ENCODE measurements at regions not wholly inside any gene's neighbourhood (a gene's known extent, or its start where the extent isn't known, plus 50 kb on each side); places are given as distances from the start of the nearest gene placed in this dataset.

DNA sequence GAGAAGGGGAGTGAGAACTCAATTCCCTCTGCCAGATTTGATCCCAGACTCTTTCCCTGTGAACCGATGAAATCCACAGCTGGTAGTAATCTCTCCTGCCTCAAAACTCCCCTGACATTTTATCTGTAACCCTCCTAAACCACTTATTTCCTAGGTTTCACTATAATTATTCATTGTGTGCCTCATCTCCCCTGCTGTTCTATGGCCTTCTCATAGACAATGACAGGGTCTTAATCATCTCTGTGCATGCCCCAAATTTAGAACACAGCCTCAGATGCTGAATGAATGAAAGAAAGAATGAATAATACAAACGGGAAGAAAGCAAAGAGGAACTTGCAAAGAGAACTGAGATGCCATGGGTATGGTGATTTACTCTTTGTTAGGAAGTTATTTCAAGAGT lies 451.1 kb downstream of the HS3ST3B1 start:
- Histone ChIP-seq H3K27ac (no peak overlapping the region), H3K27me3 (peaks cover 3% of the 10 kb centered on the region), H3K36me3 (no peaks in the 10 kb centered on the region), H3K4me1 (no peaks in the 10 kb centered on the region), H3K4me3 (no peak overlapping the region), H3K9me3 (no peaks in the 10 kb centered on the region)
- no peak for ATAC-seq
- 44 to 77% methylated on average over 1 to 2 of the region's 2 CpGs for WGBS, 2 donors (ENCODE audit: low coverage in 1 of 2)
- TF ChIP-seq, protein P1, sequence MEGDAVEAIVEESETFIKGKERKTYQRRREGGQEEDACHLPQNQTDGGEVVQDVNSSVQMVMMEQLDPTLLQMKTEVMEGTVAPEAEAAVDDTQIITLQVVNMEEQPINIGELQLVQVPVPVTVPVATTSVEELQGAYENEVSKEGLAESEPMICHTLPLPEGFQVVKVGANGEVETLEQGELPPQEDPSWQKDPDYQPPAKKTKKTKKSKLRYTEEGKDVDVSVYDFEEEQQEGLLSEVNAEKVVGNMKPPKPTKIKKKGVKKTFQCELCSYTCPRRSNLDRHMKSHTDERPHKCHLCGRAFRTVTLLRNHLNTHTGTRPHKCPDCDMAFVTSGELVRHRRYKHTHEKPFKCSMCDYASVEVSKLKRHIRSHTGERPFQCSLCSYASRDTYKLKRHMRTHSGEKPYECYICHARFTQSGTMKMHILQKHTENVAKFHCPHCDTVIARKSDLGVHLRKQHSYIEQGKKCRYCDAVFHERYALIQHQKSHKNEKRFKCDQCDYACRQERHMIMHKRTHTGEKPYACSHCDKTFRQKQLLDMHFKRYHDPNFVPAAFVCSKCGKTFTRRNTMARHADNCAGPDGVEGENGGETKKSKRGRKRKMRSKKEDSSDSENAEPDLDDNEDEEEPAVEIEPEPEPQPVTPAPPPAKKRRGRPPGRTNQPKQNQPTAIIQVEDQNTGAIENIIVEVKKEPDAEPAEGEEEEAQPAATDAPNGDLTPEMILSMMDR (IDR thresholded peaks at IDR 0.05), result no peak
- no peak for TF ChIP-seq EP300 (IDR thresholded peaks at IDR 0.05)
- no peak for TF ChIP-seq POLR2AphosphoS5 (IDR thresholded peaks at IDR 0.05)
- no peak for TF ChIP-seq POLR2A (IDR thresholded peaks at IDR 0.05)

DNA sequence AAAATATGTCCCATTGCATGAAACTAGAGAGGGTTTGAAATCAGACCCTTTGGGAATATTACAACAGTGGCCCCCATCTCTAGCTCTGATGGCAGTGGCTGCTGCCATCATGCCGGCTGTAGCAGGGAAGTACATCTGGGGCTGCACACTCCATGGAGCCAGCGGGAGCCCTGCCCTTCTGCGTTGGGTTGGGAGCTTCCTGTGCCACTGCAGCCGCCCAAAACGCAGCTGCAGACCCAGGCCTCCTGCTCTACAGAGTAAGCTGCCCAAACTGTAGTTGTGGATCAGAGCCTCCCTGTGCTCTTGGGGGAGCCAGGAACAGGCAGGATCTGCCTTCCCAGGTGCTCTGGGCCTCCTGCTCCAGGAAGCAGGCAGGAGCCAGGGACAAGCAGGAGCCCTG lies 450.0 kb downstream of the HS3ST3B1 start:
- Histone ChIP-seq H3K9me3 (no peaks in the 10 kb centered on the region), H3K4me3 (no peak overlapping the region), H3K27ac (no peak overlapping the region), H3K4me1 (no peaks in the 10 kb centered on the region), H3K36me3 (no peaks in the 10 kb centered on the region), H3K27me3 (peaks cover 3% of the 10 kb centered on the region)
- TF ChIP-seq EP300 (IDR thresholded peaks at IDR 0.05), result no peak
- TF ChIP-seq, protein P1 (IDR thresholded peaks at IDR 0.05), result no peak
- TF ChIP-seq POLR2AphosphoS5 (IDR thresholded peaks at IDR 0.05), result no peak
- no peak for TF ChIP-seq POLR2A (IDR thresholded peaks at IDR 0.05)
- no peak for ATAC-seq
- WGBS, 2 donors (ENCODE audit: low coverage in 1 of 2), result 80% methylated on average over 1 of the region's 5 CpGs; no CpG with 5 or more reads in 1 of the 2 donors

DNA sequence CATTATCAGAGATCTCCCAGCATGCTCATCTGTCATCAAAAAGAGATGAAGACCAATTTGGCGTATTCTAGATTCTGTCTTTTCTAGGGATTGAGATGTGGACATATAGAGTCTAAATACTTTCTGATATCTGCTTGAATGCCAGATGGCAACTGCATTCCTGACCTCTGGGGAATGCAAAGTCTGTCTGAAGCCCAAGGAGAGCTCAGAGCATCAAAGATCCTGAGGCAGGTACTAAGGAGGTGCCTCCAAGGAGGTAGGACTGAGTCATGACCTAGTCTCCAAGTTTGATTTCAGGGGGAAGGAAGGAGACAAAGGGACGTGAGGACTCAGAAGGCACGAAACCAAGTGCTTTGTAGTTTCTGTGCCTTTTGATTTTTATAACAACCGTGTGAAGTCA lies 448.4 kb downstream of the HS3ST3B1 start:
- WGBS, 2 donors (ENCODE audit: low coverage in 1 of 2), result 77 to 79% methylated on average over 4 of the region's 4 CpGs
- Histone ChIP-seq H3K9me3 (no peaks in the 10 kb centered on the region), H3K27ac (no peak overlapping the region), H3K4me3 (no peak overlapping the region), H3K36me3 (no peaks in the 10 kb centered on the region), H3K27me3 (peaks cover 3% of the 10 kb centered on the region), H3K4me1 (no peaks in the 10 kb centered on the region)
- no peak for ATAC-seq
- TF ChIP-seq POLR2A (IDR thresholded peaks at IDR 0.05), result no peak
- no peak for TF ChIP-seq POLR2AphosphoS5 (IDR thresholded peaks at IDR 0.05)
- TF ChIP-seq EP300 (IDR thresholded peaks at IDR 0.05), result no peak
- TF ChIP-seq, protein P1 (IDR thresholded peaks at IDR 0.05), result no peak

DNA sequence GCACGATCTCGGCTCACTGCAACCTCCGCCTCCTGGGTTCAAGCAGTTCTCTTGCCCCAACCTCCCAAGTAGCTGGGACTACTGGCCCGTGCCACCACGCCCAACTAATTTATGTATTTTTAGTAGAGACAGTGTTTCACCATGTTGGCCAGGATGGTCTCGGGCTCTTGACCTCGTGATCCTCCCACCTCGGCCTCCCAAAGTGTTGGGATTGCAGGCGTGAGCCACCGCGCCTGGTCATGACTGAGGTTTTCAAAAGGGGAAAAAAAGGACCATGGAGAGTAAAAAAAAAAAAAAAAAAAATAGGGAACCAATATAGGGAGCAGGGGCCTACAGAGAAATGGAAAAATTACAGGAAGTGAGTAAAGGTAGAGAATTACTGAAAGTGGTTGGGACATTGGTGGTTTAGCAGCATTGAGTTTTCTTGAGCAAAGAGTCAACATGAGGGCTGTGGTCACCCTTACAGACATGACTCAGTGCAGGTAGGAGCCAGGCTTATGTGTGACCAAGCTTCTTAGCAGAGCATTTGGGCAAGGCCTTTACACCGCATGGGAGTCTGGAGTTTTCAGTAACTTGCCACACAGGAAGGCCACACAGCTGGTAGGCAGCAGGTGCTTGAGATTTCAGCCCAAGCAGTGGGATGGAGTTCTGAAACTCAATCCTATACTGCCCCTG lies 447.3 kb downstream of the HS3ST3B1 start:
- no peak for TF ChIP-seq POLR2AphosphoS5 (IDR thresholded peaks at IDR 0.05)
- TF ChIP-seq POLR2A (IDR thresholded peaks at IDR 0.05), result no peak
- no peak for TF ChIP-seq EP300 (IDR thresholded peaks at IDR 0.05)
- TF ChIP-seq, protein P1 (IDR thresholded peaks at IDR 0.05), result no peak
- ATAC-seq, result no peak
- Histone ChIP-seq H3K36me3 (no peaks in the 10 kb centered on the region), H3K27ac (no peak overlapping the region), H3K27me3 (peaks cover 3% of the 10 kb centered on the region), H3K4me3 (no peak overlapping the region), H3K4me1 (no peaks in the 10 kb centered on the region), H3K9me3 (no peaks in the 10 kb centered on the region)
- WGBS, 2 donors (ENCODE audit: low coverage in 1 of 2), result 67 to 85% methylated on average over 3 to 9 of the region's 12 CpGs

DNA sequence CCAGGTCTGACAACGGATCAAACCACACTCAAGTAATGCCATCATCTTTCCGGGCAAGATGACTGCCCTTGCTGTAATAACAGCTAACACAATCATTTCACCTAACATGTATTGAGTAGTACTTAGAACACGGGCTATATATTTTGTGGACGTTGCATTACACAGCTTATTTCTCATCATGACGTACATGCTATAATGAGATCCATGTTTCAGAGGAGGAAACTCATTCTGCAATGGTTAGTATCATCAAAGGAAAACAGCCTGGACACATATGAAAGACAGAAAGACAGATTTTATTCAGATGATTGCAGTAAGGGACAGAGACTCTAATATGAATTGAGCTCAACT lies 446.7 kb downstream of the HS3ST3B1 start:
- WGBS, 2 donors (ENCODE audit: low coverage in 1 of 2), result 74 to 81% methylated on average over 4 to 5 of the region's 5 CpGs
- ATAC-seq, result no peak
- no peaks in the 10 kb centered on the region for H3K9me3 ChIP-seq
- no peak for TF ChIP-seq POLR2A (IDR thresholded peaks at IDR 0.05)
- TF ChIP-seq EP300 (IDR thresholded peaks at IDR 0.05), result no peak
- no peaks in the 10 kb centered on the region for H3K36me3 ChIP-seq
- no peak overlapping the region for H3K27ac ChIP-seq
- H3K4me1 ChIP-seq, result no peaks in the 10 kb centered on the region
- H3K4me3 ChIP-seq, result no peak overlapping the region
- H3K27me3 ChIP-seq, result peaks cover 3% of the 10 kb centered on the region
